Smooth muscle cell (in vitro differentiated cells): ENCODE measurements at regions not wholly inside any gene's neighbourhood (a gene's known extent, or its start where the extent isn't known, plus 50 kb on each side); places are given as distances from the start of the nearest gene placed in this dataset.

ENCODE experiments used
- DNase-seq: peaks from one replicate; lab custom pipeline; 2025; ENCODE audit not compliant: unreplicated experiment; lab: John Stamatoyannopoulos, UW
- H2AFZ ChIP-seq: fragments of 200-600 bp; sonication (generic); 2 replicates; pipeline ENCODE4 v1.6.0; 2016; ENCODE audit warnings: antibody characterized with exemption, low read depth, mild to moderate bottlenecking
- H3F3A ChIP-seq: fragments of 200-600 bp; sonication (generic); 2 replicates; pipeline ENCODE4 v1.6.0; 2017; ENCODE audit warnings: antibody characterized with exemption, low read depth
- H3K27ac ChIP-seq: fragments of 200-600 bp; sonication (generic); 2 replicates; pipeline ENCODE4 v1.5.1; 2016; ENCODE audit warnings: low read depth, mild to moderate bottlenecking
- H3K27me3 ChIP-seq: fragments of 200-600 bp; sonication (generic); 2 replicates; pipeline ENCODE4 v1.6.1; 2016; ENCODE audit warnings: low read depth, mild to moderate bottlenecking
- H3K36me3 ChIP-seq: fragments of 200-600 bp; sonication (generic); 2 replicates; pipeline ENCODE4 v1.5.1; 2016; ENCODE audit warnings: low read depth
- H3K4me1 ChIP-seq: fragments of 200-600 bp; sonication (generic); 2 replicates; pipeline ENCODE4 v1.5.1; 2016; ENCODE audit warnings: low read depth
- H3K4me2 ChIP-seq: fragments of 200-600 bp; sonication (generic); 2 replicates; pipeline ENCODE4 v1.6.0; 2016; ENCODE audit warnings: mild to moderate bottlenecking
- H3K4me3 ChIP-seq: fragments of 200-600 bp; sonication (generic); 2 replicates; pipeline ENCODE4 v1.5.1; 2016; ENCODE audit warnings: mild to moderate bottlenecking
- H3K79me2 ChIP-seq: fragments of 200-600 bp; sonication (generic); 2 replicates; pipeline ENCODE4 v1.6.0; 2016; ENCODE audit warnings: low read depth, mild to moderate bottlenecking
- H3K9ac ChIP-seq: fragments of 200-600 bp; sonication (generic); 2 replicates; pipeline ENCODE4 v1.6.0; 2016; ENCODE audit warnings: low read depth
- H3K9me3 ChIP-seq: fragments of 200-600 bp; sonication (generic); replicated peaks from 2 replicates; pipeline ENCODE4 v1.5.1; 2016; ENCODE audit warnings: low read depth
- H4K20me1 ChIP-seq: fragments of 200-600 bp; sonication (generic); 2 replicates; pipeline ENCODE4 v1.6.0; 2016; ENCODE audit warnings: low read depth
- CTCF ChIP-seq: fragments of 200-600 bp; sonication (generic); IDR thresholded peaks from 2 replicates; pipeline ENCODE4 v1.5.1; 2017; ENCODE audit warnings: borderline replicate concordance, mild to moderate bottlenecking, antibody characterized with exemption; ENCODE audit not compliant: insufficient read depth, poor library complexity, severe bottlenecking
- WGBS: methylation state at CpG from one replicate; pipeline ENCODE4 v1.1.7; 2016; ENCODE audit warnings: low lambda C conversion rate; 5-methylcytosine and 5-hydroxymethylcytosine counted together

- no peak for DNase-seq
- WGBS = 42% methylated on average over 2 of the region's 2 CpGs
Observed at GRCh38 chr5:36530215-36530614, 76.2 kb upstream of the SLC1A3 start.

GRCh38 chr5:36531401-36531800 is 75.0 kb upstream of the SLC1A3 start:
- no peak for DNase-seq
- H3K4me2 ChIP-seq = no peak overlapping the region
- no peak overlapping the region for H2AFZ ChIP-seq
- 92% methylated on average over 1 of the region's 1 CpG for WGBS
- no peaks in the 10 kb centered on the region for H3K36me3 ChIP-seq
- no peaks in the 10 kb centered on the region for H3K4me1 ChIP-seq
- H3K79me2 ChIP-seq = no peaks in the 10 kb centered on the region
- H4K20me1 ChIP-seq = no peaks in the 10 kb centered on the region
- H3K4me3 ChIP-seq = no peak overlapping the region
- TF ChIP-seq CTCF = no peak
- no peaks in the 10 kb centered on the region for H3F3A ChIP-seq
- no peak overlapping the region for H3K9ac ChIP-seq
- no peaks in the 10 kb centered on the region for H3K27me3 ChIP-seq
- no peak overlapping the region for H3K27ac ChIP-seq
- H3K9me3 ChIP-seq = no peaks in the 10 kb centered on the region

More at GRCh38 chr5:36530215-36530614, 76.2 kb upstream of the SLC1A3 start:
- H4K20me1 ChIP-seq = no peaks in the 10 kb centered on the region
- H3K9ac ChIP-seq = no peak overlapping the region
- H3K79me2 ChIP-seq = no peaks in the 10 kb centered on the region
- no peaks in the 10 kb centered on the region for H3K4me1 ChIP-seq
- no peaks in the 10 kb centered on the region for H3F3A ChIP-seq
- no peak overlapping the region for H3K27ac ChIP-seq
- H2AFZ ChIP-seq = no peak overlapping the region
- no peak overlapping the region for H3K4me2 ChIP-seq
- no peak overlapping the region for H3K4me3 ChIP-seq
- no peaks in the 10 kb centered on the region for H3K36me3 ChIP-seq
- TF ChIP-seq CTCF = no peak
- no peaks in the 10 kb centered on the region for H3K27me3 ChIP-seq
- no peaks in the 10 kb centered on the region for H3K9me3 ChIP-seq

GRCh38 chr5:36535378-36535777 is 71.0 kb upstream of the SLC1A3 start:
- no peaks in the 10 kb centered on the region for H3K4me1 ChIP-seq
- TF ChIP-seq CTCF = no peak
- no peak overlapping the region for H2AFZ ChIP-seq
- H3K4me3 ChIP-seq = no peak overlapping the region
- no peaks in the 10 kb centered on the region for H3K9me3 ChIP-seq
- DNase-seq = no peak
- H3K27ac ChIP-seq = no peak overlapping the region
- no peaks in the 10 kb centered on the region for H3K27me3 ChIP-seq
- no peak overlapping the region for H3K4me2 ChIP-seq
- H3K79me2 ChIP-seq = no peaks in the 10 kb centered on the region
- H3K36me3 ChIP-seq = no peaks in the 10 kb centered on the region
- H3F3A ChIP-seq = no peaks in the 10 kb centered on the region
- WGBS = 88% methylated on average over 5 of the region's 5 CpGs
- no peak overlapping the region for H3K9ac ChIP-seq
- H4K20me1 ChIP-seq = no peaks in the 10 kb centered on the region

- Histone ChIP-seq H3K9ac (no peak overlapping the region), H3K9me3 (no peaks in the 10 kb centered on the region), H3K4me3 (no peak overlapping the region), H4K20me1 (no peaks in the 10 kb centered on the region), H3K4me2 (no peak overlapping the region), H3K4me1 (no peaks in the 10 kb centered on the region), H3K79me2 (no peaks in the 10 kb centered on the region), H3K36me3 (no peaks in the 10 kb centered on the region), H3F3A (no peaks in the 10 kb centered on the region), H2AFZ (no peak overlapping the region), H3K27me3 (no peaks in the 10 kb centered on the region), H3K27ac (no peak overlapping the region)
- 85% methylated on average over 4 of the region's 4 CpGs for WGBS
- DNase-seq = no peak
- TF ChIP-seq CTCF = no peak
Observed at GRCh38 chr5:36535859-36536615, 70.4 kb upstream of the SLC1A3 start.
